NB4 (cell line): ENCODE measurements at regions not wholly inside any gene's neighbourhood (a gene's known extent, or its start where the extent isn't known, plus 50 kb on each side); places are given as distances from the start of the nearest gene placed in this dataset.

Source experiments
- DNase-seq: peaks from one replicate; pipeline ENCODE4 v3.0.0; 2010; ENCODE audit warnings: low read depth
- H3K4me3 ChIP-seq: one replicate; pipeline ENCODE4 v1.5.1; 2011; ENCODE audit warnings: mild to moderate bottlenecking, low read depth, low read length, moderate library complexity
- MYC ChIP-seq: IDR thresholded peaks from 2 replicates; pipeline ENCODE4 v1.6.1; 2011; ENCODE audit warnings: low read depth, low read length
- POLR2A ChIP-seq: IDR thresholded peaks from 2 replicates; pipeline ENCODE4 v1.6.1; 2011; ENCODE audit warnings: mild to moderate bottlenecking; ENCODE audit not compliant: insufficient read length; ENCODE audit errors: extremely low read depth
- TF ChIP-seq, protein P1 (sequence below): IDR thresholded peaks from 2 replicates; pipeline ENCODE4 v1.6.1; 2011; ENCODE audit warnings: low read depth, low read length
- TF ChIP-seq, protein P2 (sequence below): IDR thresholded peaks from one replicate; pipeline ENCODE4 v1.5.1; 2012; ENCODE audit warnings: low read depth, low read length

DNA sequence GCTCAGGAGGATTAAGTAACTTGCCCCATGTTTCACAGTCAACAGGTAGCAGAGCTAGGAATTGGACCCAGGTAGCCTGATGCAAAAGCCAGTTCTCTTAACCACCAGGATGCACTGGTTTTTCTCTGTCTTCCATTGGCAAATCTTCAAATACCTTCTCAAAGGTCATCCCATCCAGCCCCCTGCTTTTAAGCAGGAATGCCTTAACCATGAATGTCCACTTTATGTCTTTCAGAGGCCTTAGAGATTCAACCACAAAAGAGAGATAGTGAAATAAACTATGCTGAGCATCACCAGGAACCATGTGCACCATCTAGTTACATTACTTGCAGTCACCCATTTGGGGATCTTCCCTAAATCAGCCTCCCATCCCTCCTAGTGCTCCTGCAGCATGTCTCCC is 94.3 kb downstream of the C17orf67 start:
- no peak overlapping the region for H3K4me3 ChIP-seq
- DNase-seq, result no peak
- TF ChIP-seq, protein P1, sequence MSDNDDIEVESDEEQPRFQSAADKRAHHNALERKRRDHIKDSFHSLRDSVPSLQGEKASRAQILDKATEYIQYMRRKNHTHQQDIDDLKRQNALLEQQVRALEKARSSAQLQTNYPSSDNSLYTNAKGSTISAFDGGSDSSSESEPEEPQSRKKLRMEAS, result no peak
- no peak for TF ChIP-seq POLR2A
- TF ChIP-seq, protein P2, sequence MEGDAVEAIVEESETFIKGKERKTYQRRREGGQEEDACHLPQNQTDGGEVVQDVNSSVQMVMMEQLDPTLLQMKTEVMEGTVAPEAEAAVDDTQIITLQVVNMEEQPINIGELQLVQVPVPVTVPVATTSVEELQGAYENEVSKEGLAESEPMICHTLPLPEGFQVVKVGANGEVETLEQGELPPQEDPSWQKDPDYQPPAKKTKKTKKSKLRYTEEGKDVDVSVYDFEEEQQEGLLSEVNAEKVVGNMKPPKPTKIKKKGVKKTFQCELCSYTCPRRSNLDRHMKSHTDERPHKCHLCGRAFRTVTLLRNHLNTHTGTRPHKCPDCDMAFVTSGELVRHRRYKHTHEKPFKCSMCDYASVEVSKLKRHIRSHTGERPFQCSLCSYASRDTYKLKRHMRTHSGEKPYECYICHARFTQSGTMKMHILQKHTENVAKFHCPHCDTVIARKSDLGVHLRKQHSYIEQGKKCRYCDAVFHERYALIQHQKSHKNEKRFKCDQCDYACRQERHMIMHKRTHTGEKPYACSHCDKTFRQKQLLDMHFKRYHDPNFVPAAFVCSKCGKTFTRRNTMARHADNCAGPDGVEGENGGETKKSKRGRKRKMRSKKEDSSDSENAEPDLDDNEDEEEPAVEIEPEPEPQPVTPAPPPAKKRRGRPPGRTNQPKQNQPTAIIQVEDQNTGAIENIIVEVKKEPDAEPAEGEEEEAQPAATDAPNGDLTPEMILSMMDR, result no peak
- no peak for TF ChIP-seq MYC

DNA sequence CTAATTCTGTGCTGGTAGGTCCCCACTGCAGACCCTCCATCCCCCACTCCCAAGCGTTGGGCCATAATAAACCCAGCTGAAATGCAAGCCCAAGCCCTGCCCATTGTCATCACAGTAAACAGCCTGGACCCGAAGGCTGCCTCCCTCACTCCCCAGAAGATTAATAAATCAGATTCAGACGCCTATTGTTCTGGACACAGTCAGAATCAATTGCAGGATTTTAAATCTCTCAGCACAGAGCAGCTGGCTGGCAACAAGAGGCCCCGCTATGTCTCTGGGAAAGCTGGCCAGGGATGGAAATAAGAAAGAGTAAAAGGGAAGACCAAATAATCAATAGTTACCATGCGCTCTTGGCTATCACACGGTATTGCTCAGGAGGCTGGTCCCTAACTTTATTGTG is 93.9 kb downstream of the C17orf67 start:
- no peak overlapping the region for H3K4me3 ChIP-seq
- DNase-seq, result no peak
- TF ChIP-seq MYC (no peak), POLR2A (no peak)
- TF ChIP-seq, protein P1, result no peak
- TF ChIP-seq, protein P2, result no peak

DNA sequence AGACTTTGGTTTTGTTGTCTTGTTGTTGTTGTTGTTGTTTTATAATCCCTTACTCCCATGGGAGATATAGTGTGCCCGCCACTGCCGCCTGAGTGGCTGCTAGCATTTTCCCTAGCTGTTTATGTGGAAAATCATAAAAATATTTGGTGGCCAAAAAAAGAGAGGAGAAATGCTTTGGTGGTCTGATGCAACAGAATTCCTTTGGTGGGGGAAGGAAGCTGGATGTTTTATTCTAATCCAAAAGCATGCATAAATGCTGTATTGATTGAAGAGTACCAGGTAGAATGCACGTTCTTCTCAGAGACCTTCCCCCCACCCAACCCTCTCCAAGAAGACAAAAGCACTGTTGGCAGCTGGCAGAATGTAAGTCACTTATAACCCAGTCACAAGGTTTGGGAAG is 93.2 kb downstream of the C17orf67 start:
- TF ChIP-seq POLR2A (no peak), MYC (no peak)
- TF ChIP-seq, protein P1, result no peak
- TF ChIP-seq, protein P2, result no peak
- H3K4me3 ChIP-seq, result no peak overlapping the region
- no peak for DNase-seq
